ENCODE measurements at regions not wholly inside any gene's neighbourhood (a gene's known extent, or its start where the extent isn't known, plus 50 kb on each side); places are given as distances from the start of the nearest gene placed in this dataset.

GRCh38 chr2:154945984-154946383 lies 247.5 kb downstream of the KCNJ3 start:
- DNase-seq = no peak
- Histone ChIP-seq H3K4me1 (no peaks in the 10 kb centered on the region), H3K27me3 (ENCODE audit: low read depth) (no peaks in the 10 kb centered on the region), H3K27ac (replicated peaks) (no peak overlapping the region), H3K36me3 (no peaks in the 10 kb centered on the region), H3K4me3 (no peak overlapping the region), H3K9me3 (replicated peaks) (no peaks in the 10 kb centered on the region)
- intact Hi-C loops (cut with micrococcal nuclease) = no loop called here
- TF ChIP-seq CTCF (IDR thresholded peaks at IDR 0.05; ENCODE audit: borderline replicate concordance) = no peak

GRCh38 chr2:154941379-154941778 lies 242.9 kb downstream of the KCNJ3 start:
- no peak overlapping the region for H3K27ac ChIP-seq (replicated peaks)
- H3K4me3 ChIP-seq = no peak overlapping the region
- no peaks in the 10 kb centered on the region for H3K4me1 ChIP-seq
- no peak for TF ChIP-seq CTCF (IDR thresholded peaks at IDR 0.05; ENCODE audit: borderline replicate concordance)
- no peaks in the 10 kb centered on the region for H3K27me3 ChIP-seq (ENCODE audit: low read depth)
- intact Hi-C loops (cut with micrococcal nuclease) = no loop called here
- H3K9me3 ChIP-seq (replicated peaks) = no peaks in the 10 kb centered on the region
- no peaks in the 10 kb centered on the region for H3K36me3 ChIP-seq
- DNase-seq = no peak

GRCh38 chr2:154934213-154934612 lies 235.7 kb downstream of the KCNJ3 start:
- intact Hi-C loops (cut with micrococcal nuclease) = no loop called here
- no peak for DNase-seq
- TF ChIP-seq CTCF (IDR thresholded peaks at IDR 0.05; ENCODE audit: borderline replicate concordance) = no peak
- no peak overlapping the region for H3K4me3 ChIP-seq
- H3K27me3 ChIP-seq (ENCODE audit: low read depth) = no peaks in the 10 kb centered on the region
- no peaks in the 10 kb centered on the region for H3K36me3 ChIP-seq
- H3K4me1 ChIP-seq = no peaks in the 10 kb centered on the region
- no peak overlapping the region for H3K27ac ChIP-seq (replicated peaks)
- peaks cover 22% of the 10 kb centered on the region for H3K9me3 ChIP-seq (replicated peaks)

- no peak for TF ChIP-seq CTCF (IDR thresholded peaks at IDR 0.05; ENCODE audit: borderline replicate concordance)
- H3K27ac ChIP-seq (replicated peaks) = no peak overlapping the region
- no peaks in the 10 kb centered on the region for H3K27me3 ChIP-seq (ENCODE audit: low read depth)
- no peaks in the 10 kb centered on the region for H3K36me3 ChIP-seq
- intact Hi-C loops (cut with micrococcal nuclease) = no loop called here
- no peaks in the 10 kb centered on the region for H3K9me3 ChIP-seq (replicated peaks)
- no peak overlapping the region for H3K4me3 ChIP-seq
- DNase-seq = no peak
- H3K4me1 ChIP-seq = no peaks in the 10 kb centered on the region
Observed at GRCh38 chr2:154924531-154924930, 226.0 kb downstream of the KCNJ3 start.

- no peak for TF ChIP-seq CTCF (IDR thresholded peaks at IDR 0.05; ENCODE audit: borderline replicate concordance)
- DNase-seq = no peak
- H3K4me1 ChIP-seq = no peaks in the 10 kb centered on the region
- H3K36me3 ChIP-seq = no peaks in the 10 kb centered on the region
- H3K9me3 ChIP-seq (replicated peaks) = no peaks in the 10 kb centered on the region
- H3K4me3 ChIP-seq = no peak overlapping the region
- no peak overlapping the region for H3K27ac ChIP-seq (replicated peaks)
- no peaks in the 10 kb centered on the region for H3K27me3 ChIP-seq (ENCODE audit: low read depth)
- intact Hi-C loops (cut with micrococcal nuclease) = no loop called here
Observed at GRCh38 chr2:154914561-154914960, 216.1 kb downstream of the KCNJ3 start.

- no peaks in the 10 kb centered on the region for H3K4me1 ChIP-seq
- no peak for DNase-seq
- no peak overlapping the region for H3K4me3 ChIP-seq
- no peaks in the 10 kb centered on the region for H3K27me3 ChIP-seq (ENCODE audit: low read depth)
- no peaks in the 10 kb centered on the region for H3K36me3 ChIP-seq
- intact Hi-C loops (cut with micrococcal nuclease) = no loop called here
- H3K27ac ChIP-seq (replicated peaks) = no peak overlapping the region
- TF ChIP-seq CTCF (IDR thresholded peaks at IDR 0.05; ENCODE audit: borderline replicate concordance) = no peak
- no peaks in the 10 kb centered on the region for H3K9me3 ChIP-seq (replicated peaks)
Observed at GRCh38 chr2:154912215-154912614, 213.7 kb downstream of the KCNJ3 start.

All from left ventricle myocardium inferior (tissue), 1 donor.